Ovary (tissue), 3 donors: ENCODE measurements at regions not wholly inside any gene's neighbourhood (a gene's known extent, or its start where the extent isn't known, plus 50 kb on each side); places are given as distances from the start of the nearest gene placed in this dataset.

ENCODE experiments used
- EP300 ChIP-seq: sonication (generic); formaldehyde crosslinking; IDR thresholded peaks from one replicate; pipeline ENCODE4 v1.6.1; 2017; ENCODE audit warnings: antibody characterized with exemption
- TF ChIP-seq, protein P1 (sequence below), 3 donors: fragments of 450-650 bp in 2 of 3; fragments of 200-600 bp in 1 of 3; IDR thresholded peaks; one replicate each; pipeline versions ENCODE4 v1.5.1 to v1.8.0; 2016 to 2022; ENCODE audit warnings: antibody characterized with exemption in 3 of 3, mild to moderate bottlenecking in 1 of 3
- donor health status: DM: no; HTN: no; CAD: no.

DNA sequence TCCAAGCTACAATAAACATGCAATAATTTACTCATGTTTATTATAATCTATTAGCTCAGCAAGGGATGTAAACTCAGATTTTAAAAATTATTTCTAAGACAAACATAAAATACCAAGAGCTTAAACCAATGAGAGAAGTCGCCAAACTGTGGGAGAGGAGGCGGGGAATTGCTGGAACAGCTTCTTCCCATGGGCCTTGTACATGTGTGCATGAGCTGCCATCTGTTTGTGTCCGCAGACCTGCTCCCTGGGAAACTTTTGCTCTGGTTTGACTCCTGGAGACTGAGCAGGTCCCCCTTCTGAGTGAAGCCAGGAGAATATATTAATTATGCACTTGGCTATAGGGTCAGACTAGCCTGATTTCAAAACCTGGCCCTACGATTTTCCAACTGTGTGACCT, 655.9 kb upstream of the SOX11 start:
- no peak for TF ChIP-seq EP300
- TF ChIP-seq, protein P1, sequence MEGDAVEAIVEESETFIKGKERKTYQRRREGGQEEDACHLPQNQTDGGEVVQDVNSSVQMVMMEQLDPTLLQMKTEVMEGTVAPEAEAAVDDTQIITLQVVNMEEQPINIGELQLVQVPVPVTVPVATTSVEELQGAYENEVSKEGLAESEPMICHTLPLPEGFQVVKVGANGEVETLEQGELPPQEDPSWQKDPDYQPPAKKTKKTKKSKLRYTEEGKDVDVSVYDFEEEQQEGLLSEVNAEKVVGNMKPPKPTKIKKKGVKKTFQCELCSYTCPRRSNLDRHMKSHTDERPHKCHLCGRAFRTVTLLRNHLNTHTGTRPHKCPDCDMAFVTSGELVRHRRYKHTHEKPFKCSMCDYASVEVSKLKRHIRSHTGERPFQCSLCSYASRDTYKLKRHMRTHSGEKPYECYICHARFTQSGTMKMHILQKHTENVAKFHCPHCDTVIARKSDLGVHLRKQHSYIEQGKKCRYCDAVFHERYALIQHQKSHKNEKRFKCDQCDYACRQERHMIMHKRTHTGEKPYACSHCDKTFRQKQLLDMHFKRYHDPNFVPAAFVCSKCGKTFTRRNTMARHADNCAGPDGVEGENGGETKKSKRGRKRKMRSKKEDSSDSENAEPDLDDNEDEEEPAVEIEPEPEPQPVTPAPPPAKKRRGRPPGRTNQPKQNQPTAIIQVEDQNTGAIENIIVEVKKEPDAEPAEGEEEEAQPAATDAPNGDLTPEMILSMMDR (IDR thresholded peaks at IDR 0.05): no peak
